ENCODE measurements at regions not wholly inside any gene's neighbourhood (a gene's known extent, or its start where the extent isn't known, plus 50 kb on each side); places are given as distances from the start of the nearest gene placed in this dataset.

DNA sequence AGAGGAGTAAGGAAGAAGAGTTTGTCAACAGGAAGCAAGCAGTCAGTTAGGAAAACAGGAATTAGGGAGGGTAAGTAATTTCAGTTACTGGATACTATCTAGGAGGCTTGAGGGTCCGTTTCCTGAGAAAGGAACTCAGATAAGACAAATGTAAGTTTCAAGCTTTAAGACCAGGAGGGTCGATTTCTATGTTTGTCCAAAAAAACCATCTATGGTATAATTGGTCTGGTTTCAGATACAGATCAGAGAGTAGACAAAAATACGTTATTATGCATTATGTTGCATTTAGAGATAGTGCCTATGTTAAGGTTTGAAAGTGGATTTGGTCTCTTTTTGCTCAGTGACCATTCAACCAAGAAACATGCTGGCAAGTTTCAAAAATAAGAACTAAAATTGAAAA, 789.6 kb upstream of the PCDH20 start:
- TF ChIP-seq, protein P1, sequence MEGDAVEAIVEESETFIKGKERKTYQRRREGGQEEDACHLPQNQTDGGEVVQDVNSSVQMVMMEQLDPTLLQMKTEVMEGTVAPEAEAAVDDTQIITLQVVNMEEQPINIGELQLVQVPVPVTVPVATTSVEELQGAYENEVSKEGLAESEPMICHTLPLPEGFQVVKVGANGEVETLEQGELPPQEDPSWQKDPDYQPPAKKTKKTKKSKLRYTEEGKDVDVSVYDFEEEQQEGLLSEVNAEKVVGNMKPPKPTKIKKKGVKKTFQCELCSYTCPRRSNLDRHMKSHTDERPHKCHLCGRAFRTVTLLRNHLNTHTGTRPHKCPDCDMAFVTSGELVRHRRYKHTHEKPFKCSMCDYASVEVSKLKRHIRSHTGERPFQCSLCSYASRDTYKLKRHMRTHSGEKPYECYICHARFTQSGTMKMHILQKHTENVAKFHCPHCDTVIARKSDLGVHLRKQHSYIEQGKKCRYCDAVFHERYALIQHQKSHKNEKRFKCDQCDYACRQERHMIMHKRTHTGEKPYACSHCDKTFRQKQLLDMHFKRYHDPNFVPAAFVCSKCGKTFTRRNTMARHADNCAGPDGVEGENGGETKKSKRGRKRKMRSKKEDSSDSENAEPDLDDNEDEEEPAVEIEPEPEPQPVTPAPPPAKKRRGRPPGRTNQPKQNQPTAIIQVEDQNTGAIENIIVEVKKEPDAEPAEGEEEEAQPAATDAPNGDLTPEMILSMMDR (IDR thresholded peaks at IDR 0.05; ENCODE audit: control extremely low read depth, extremely low read depth, low read depth, missing control alignments) = no peak
- ChIA-PET CTCF (no interaction called here), POLR2A (no interaction called here)
- DNase-seq (ENCODE audit: extremely low spot score) = no peak

DNA sequence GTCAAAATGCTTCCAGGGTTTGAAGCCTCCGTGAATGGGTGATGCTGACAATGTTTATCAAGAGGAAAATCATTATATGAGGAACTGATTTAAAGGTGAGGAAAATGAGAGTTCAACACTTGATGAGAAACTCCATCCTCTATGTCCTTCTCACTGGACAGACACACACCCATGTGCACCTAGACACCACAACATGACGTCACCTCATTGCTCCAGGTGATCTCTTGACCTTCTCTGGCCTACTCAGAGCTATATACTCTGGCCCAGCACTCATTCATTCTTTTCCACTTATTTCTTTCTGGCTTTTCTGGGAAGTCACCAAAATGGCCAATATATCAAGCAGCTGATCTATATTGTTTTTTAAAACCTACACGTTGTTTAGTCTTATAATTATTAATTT, 778.7 kb upstream of the PCDH20 start:
- TF ChIP-seq, protein P1 (IDR thresholded peaks at IDR 0.05; ENCODE audit: control extremely low read depth, extremely low read depth, low read depth, missing control alignments) = no peak
- DNase-seq (ENCODE audit: extremely low spot score) = no peak
- ChIA-PET POLR2A (no interaction called here), CTCF (no interaction called here)

DNA sequence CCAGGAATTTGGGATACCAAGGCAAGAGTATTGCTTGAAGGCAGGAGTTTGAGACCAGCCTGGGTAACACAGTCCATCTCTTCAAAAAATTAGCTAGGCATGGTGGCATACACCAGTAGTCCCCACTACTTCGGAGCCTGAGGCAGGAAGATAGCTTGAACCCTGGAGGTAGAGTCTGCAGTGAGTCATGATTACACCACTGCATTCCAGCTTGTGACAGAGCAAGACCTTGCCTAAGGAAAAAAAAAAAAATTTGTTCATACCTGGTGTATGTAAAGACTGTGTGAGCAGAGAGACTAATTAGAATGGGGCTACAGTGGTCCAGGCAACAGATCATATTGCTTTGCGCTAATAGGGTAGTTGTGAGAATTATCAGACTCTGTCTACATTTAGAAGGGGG, 778.3 kb upstream of the PCDH20 start:
- CTCF ChIA-PET = no interaction called here
- TF ChIP-seq, protein P1 (IDR thresholded peaks at IDR 0.05; ENCODE audit: control extremely low read depth, extremely low read depth, low read depth, missing control alignments) = no peak
- POLR2A ChIA-PET = no interaction called here
- DNase-seq (ENCODE audit: extremely low spot score) = no peak

DNA sequence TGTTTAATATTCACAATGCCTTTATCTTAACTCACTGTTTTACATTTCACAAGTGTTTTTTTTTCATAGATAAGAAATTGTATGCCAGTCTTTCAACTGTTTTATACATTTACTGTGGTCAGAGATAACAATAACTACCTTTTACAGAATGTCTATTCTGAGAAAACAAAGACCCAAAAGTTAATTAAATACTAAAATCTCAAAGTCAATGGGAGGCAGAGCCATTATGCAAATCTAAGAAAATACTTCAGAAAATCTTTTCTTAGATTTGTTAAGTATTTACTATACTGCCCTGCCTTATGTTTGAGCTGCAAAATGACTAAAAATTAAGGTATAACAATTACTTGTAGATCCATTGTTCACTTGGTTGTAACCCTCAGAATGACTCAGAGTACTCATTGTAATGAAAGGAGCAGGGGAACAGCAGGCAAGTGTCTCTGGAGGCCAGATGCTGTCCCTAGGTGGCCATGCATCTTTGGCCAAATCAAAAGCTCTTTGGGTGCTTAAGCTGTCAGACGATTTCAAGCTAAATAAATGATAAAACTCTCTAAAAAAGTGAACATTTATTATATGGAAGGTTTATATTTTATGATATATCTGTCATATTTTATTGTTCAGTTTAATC, 770.1 kb upstream of the PCDH20 start:
- CTCF ChIA-PET = no interaction called here
- POLR2A ChIA-PET = no interaction called here
- DNase-seq (ENCODE audit: extremely low spot score) = no peak
- TF ChIP-seq, protein P1 (IDR thresholded peaks at IDR 0.05; ENCODE audit: control extremely low read depth, extremely low read depth, low read depth, missing control alignments) = no peak

DNA sequence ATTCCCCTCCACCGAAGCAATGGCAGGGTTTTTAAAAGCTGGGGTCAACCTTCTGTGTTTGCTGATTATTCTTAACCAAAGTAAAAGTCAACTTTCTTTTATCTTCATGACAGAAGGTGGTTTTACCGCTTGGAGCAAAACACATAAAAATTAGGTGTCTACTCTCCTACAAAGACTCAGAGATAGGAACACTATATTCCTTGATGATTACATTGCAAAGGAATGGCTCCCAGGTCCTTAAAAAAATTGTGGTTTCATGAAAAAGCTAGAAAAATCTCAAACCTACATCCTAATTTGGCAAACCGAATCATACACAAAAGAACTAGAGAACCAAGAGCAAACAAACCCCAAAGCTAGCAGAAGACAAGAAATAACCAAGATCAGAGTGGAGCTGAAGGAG, 760.4 kb upstream of the PCDH20 start:
- TF ChIP-seq, protein P1 (IDR thresholded peaks at IDR 0.05; ENCODE audit: control extremely low read depth, extremely low read depth, low read depth, missing control alignments) = no peak
- CTCF ChIA-PET = no interaction called here
- DNase-seq (ENCODE audit: extremely low spot score) = no peak
- POLR2A ChIA-PET = no interaction called here

DNA sequence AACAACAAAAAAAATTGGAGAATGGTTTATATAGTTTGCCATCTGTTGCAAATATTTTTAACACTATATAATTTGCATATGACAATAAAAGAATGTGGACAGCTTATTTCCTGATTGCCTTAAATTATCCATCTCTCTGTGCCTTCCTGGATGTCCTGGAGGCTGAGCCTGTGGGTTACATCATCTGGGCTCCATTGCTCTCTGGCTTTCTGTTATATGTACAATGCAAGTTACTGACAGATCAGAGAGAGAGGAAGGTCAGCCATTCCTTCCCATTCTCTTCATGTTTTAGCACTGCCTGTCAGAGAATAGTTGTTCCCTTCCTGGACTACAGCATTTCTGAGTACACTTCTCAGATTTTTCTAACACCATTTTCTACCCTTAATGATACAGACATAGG, 758.3 kb upstream of the PCDH20 start:
- ChIA-PET POLR2A (no interaction called here), CTCF (no interaction called here)
- DNase-seq (ENCODE audit: extremely low spot score) = no peak
- TF ChIP-seq, protein P1 (IDR thresholded peaks at IDR 0.05; ENCODE audit: control extremely low read depth, extremely low read depth, low read depth, missing control alignments) = no peak

DNA sequence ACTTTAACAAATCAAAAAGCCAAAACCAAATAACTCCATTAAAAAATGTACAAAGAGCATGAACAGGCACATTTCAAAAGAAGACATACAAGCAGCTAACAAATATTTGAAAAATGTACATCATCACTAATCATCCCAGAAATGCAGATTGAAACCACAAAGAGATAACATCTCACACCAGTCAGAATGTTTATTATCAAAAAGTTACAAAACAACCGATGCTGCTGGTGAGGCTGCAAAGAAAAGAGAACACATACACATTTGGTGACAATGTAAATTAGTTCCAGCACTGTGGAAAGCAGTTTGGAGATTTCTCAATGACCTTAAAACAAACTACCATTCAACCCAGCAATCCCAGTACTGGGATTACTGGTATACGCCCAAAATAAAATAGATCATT, 756.0 kb upstream of the PCDH20 start:
- ChIA-PET CTCF (no interaction called here), POLR2A (no interaction called here)
- TF ChIP-seq, protein P1 (IDR thresholded peaks at IDR 0.05; ENCODE audit: control extremely low read depth, extremely low read depth, low read depth, missing control alignments) = no peak
- DNase-seq (ENCODE audit: extremely low spot score) = no peak
